ENCODE measurements at regions not wholly inside any gene's neighbourhood (a gene's known extent, or its start where the extent isn't known, plus 50 kb on each side); places are given as distances from the start of the nearest gene placed in this dataset.

- no peak for DNase-seq (ENCODE audit: low spot score)
These were observed 323.4 kb upstream of the PKDCC start for GRCh38 chr2:41724465-41724864.

GRCh38 chr2:41725901-41726300, 321.9 kb upstream of the PKDCC start:
- DNase-seq (ENCODE audit: low spot score), result no peak

- no peak for DNase-seq (ENCODE audit: low spot score)
These were observed 321.5 kb upstream of the PKDCC start for GRCh38 chr2:41726364-41726763.

GRCh38 chr2:41727152-41727551, 320.7 kb upstream of the PKDCC start:
- no peak for DNase-seq (ENCODE audit: low spot score)

- DNase-seq (ENCODE audit: low spot score), result no peak
These were observed 320.1 kb upstream of the PKDCC start for GRCh38 chr2:41727711-41728110.

- no peak for DNase-seq (ENCODE audit: low spot score)
These were observed 319.0 kb upstream of the PKDCC start for GRCh38 chr2:41728788-41729338.

GRCh38 chr2:41729800-41730364, 317.9 kb upstream of the PKDCC start:
- DNase-seq (ENCODE audit: low spot score), result no peak

- no peak for DNase-seq (ENCODE audit: low spot score)
These were observed 312.8 kb upstream of the PKDCC start for GRCh38 chr2:41735006-41735405.

GRCh38 chr2:41735476-41735875, 312.3 kb upstream of the PKDCC start:
- no peak for DNase-seq (ENCODE audit: low spot score)

- no peak for DNase-seq (ENCODE audit: low spot score)
These were observed 311.7 kb upstream of the PKDCC start for GRCh38 chr2:41736105-41736567.

- no peak for DNase-seq (ENCODE audit: low spot score)
These were observed 311.2 kb upstream of the PKDCC start for GRCh38 chr2:41736586-41736985.

GRCh38 chr2:41737888-41738287, 309.9 kb upstream of the PKDCC start:
- DNase-seq (ENCODE audit: low spot score), result no peak

GRCh38 chr2:41741951-41742595, 305.7 kb upstream of the PKDCC start:
- DNase-seq (ENCODE audit: low spot score), result no peak

- no peak for DNase-seq (ENCODE audit: low spot score)
These were observed 304.5 kb upstream of the PKDCC start for GRCh38 chr2:41743324-41743723.

- DNase-seq (ENCODE audit: low spot score), result no peak
These were observed 297.0 kb upstream of the PKDCC start for GRCh38 chr2:41750829-41751228.

- no peak for DNase-seq (ENCODE audit: low spot score)
These were observed 287.9 kb upstream of the PKDCC start for GRCh38 chr2:41759880-41760279.

- DNase-seq (ENCODE audit: low spot score), result no peak
These were observed 284.7 kb upstream of the PKDCC start for GRCh38 chr2:41763141-41763540.

- DNase-seq (ENCODE audit: low spot score), result no peak
These were observed 283.7 kb upstream of the PKDCC start for GRCh38 chr2:41764131-41764530.

- no peak for DNase-seq (ENCODE audit: low spot score)
These were observed 282.9 kb upstream of the PKDCC start for GRCh38 chr2:41764919-41765318.

GRCh38 chr2:41768310-41768709, 279.5 kb upstream of the PKDCC start:
- DNase-seq (ENCODE audit: low spot score), result peak; percentile 12

- no peak for DNase-seq (ENCODE audit: low spot score)
These were observed 276.1 kb upstream of the PKDCC start for GRCh38 chr2:41771710-41772109.

- DNase-seq (ENCODE audit: low spot score), result no peak
These were observed 275.1 kb upstream of the PKDCC start for GRCh38 chr2:41772697-41773096.

- no peak for DNase-seq (ENCODE audit: low spot score)
These were observed 273.7 kb upstream of the PKDCC start for GRCh38 chr2:41774011-41774605.

All from kidney capillary endothelial cell (primary cell).